ENCODE measurements at regions not wholly inside any gene's neighbourhood (a gene's known extent, or its start where the extent isn't known, plus 50 kb on each side); places are given as distances from the start of the nearest gene placed in this dataset.
A peak's percentile ranks its signal among the peaks of the same experiment; 100 is the strongest.
"Not testable (repeated sequence)": the region's sequence is repeated elsewhere in the genome, so short reads cannot be mapped to it uniquely, and the experiment has no call there.

DNA sequence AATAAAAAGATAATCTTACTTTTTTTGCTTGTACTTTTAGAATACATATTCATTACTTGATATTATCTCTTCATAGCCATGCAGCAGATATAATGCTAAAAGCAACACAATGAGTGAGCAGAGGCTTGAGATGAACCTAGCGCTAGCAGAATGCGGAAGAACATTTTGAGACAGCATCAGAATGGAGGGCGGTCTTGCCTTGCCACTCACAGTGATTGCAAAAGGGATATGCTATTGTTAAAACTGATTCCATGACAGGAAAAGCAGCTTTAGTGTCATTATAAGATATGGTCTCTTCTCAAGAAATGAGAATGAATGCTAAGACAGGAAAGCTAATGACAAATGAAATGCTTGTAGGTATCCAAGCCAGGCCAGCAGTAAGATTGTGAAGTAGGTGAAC is 200.0 kb upstream of the GJE1 start:
- Histone ChIP-seq H2AFZ (ENCODE audit: low read depth, low read length) (no peak overlapping the region), H3K9me3 (ENCODE audit: low read length) (no peaks in the 10 kb centered on the region), H3K27ac (ENCODE audit: low read length) (peak overlapping the region; percentile 58), H3K4me2 (ENCODE audit: low read length) (no peak overlapping the region), H3K9me2 (ENCODE audit: insufficient read depth, low read length) (no peaks in the 10 kb centered on the region), H4K20me1 (ENCODE audit: insufficient read depth) (no peaks in the 10 kb centered on the region), H3K4me3 (ENCODE audit: low read length) (no peak overlapping the region), H3F3A (ENCODE audit: insufficient read depth, low read length, poor library complexity, severe bottlenecking) (no peaks in the 10 kb centered on the region), H3K36me3 (ENCODE audit: insufficient read depth, low read length) (no peaks in the 10 kb centered on the region), H3K27me3 (ENCODE audit: insufficient read depth, low read depth, low read length) (no peaks in the 10 kb centered on the region), H3K79me2 (replicated peaks; ENCODE audit: insufficient read depth, low read length) (no peaks in the 10 kb centered on the region), H3K9ac (ENCODE audit: low read length) (no peak overlapping the region)
- TF ChIP-seq, protein P1, sequence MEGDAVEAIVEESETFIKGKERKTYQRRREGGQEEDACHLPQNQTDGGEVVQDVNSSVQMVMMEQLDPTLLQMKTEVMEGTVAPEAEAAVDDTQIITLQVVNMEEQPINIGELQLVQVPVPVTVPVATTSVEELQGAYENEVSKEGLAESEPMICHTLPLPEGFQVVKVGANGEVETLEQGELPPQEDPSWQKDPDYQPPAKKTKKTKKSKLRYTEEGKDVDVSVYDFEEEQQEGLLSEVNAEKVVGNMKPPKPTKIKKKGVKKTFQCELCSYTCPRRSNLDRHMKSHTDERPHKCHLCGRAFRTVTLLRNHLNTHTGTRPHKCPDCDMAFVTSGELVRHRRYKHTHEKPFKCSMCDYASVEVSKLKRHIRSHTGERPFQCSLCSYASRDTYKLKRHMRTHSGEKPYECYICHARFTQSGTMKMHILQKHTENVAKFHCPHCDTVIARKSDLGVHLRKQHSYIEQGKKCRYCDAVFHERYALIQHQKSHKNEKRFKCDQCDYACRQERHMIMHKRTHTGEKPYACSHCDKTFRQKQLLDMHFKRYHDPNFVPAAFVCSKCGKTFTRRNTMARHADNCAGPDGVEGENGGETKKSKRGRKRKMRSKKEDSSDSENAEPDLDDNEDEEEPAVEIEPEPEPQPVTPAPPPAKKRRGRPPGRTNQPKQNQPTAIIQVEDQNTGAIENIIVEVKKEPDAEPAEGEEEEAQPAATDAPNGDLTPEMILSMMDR (IDR thresholded peaks at IDR 0.05; ENCODE audit: poor library complexity, severe bottlenecking) = no peak
- TF ChIP-seq POLR2AphosphoS5 (IDR thresholded peaks at IDR 0.05) (peak; percentile 74), EZH2 (IDR thresholded peaks at IDR 0.05; ENCODE audit: borderline replicate concordance, insufficient read depth, low read length, poor library complexity, severe bottlenecking) (no peak), MXI1 (conservative IDR thresholded peaks at IDR 0.05; ENCODE audit: poor library complexity, severe bottlenecking) (no peak), EP300 (conservative IDR thresholded peaks at IDR 0.05; ENCODE audit: poor library complexity, severe bottlenecking) (peak; percentile 97), TAF1 (IDR thresholded peaks at IDR 0.05; ENCODE audit: low read depth) (no peak), SMC3 (conservative IDR thresholded peaks at IDR 0.05; ENCODE audit: poor library complexity) (no peak)

- not testable (repeated sequence) for H3K9me2 ChIP-seq (ENCODE audit: insufficient read depth, low read length); H3F3A ChIP-seq (ENCODE audit: insufficient read depth, low read length, poor library complexity, severe bottlenecking); H3K4me3 ChIP-seq (ENCODE audit: low read length); H3K9ac ChIP-seq (ENCODE audit: low read length); H4K20me1 ChIP-seq (ENCODE audit: insufficient read depth); H3K4me2 ChIP-seq (ENCODE audit: low read length); H3K79me2 ChIP-seq (replicated peaks; ENCODE audit: insufficient read depth, low read length); H3K27me3 ChIP-seq (ENCODE audit: insufficient read depth, low read depth, low read length); H3K27ac ChIP-seq (ENCODE audit: low read length); H3K9me3 ChIP-seq (ENCODE audit: low read length); H3K36me3 ChIP-seq (ENCODE audit: insufficient read depth, low read length); H2AFZ ChIP-seq (ENCODE audit: low read depth, low read length)
These were observed 206.4 kb upstream of the GJE1 start for GRCh38 chr6:141926200-141926900.

DNA sequence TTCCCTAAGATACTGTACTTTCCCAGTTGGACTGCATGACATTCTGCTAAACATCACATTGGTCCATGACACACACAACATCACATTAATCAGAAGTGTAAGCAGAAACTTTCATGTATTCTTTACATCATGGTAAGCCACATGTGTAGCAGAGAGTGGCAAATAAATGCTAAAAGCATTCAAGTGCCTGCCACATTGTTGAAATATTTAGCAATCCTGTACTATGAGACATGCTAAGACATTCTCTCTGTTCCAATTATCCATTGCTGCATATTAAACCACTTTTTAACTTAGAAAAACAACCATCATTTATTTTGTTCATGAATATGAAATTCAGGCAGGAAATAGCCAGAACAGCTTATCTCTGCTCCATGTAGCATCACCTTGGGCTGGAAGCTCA is 207.7 kb upstream of the GJE1 start:
- Histone ChIP-seq H3K27ac (ENCODE audit: low read length) (no peak overlapping the region), H3K36me3 (ENCODE audit: insufficient read depth, low read length) (no peaks in the 10 kb centered on the region), H3K4me3 (ENCODE audit: low read length) (no peak overlapping the region), H3K79me2 (replicated peaks; ENCODE audit: insufficient read depth, low read length) (no peaks in the 10 kb centered on the region), H3K9me3 (ENCODE audit: low read length) (no peaks in the 10 kb centered on the region), H3K27me3 (ENCODE audit: insufficient read depth, low read depth, low read length) (no peaks in the 10 kb centered on the region), H3K9ac (ENCODE audit: low read length) (no peak overlapping the region), H3F3A (ENCODE audit: insufficient read depth, low read length, poor library complexity, severe bottlenecking) (no peaks in the 10 kb centered on the region), H2AFZ (ENCODE audit: low read depth, low read length) (no peak overlapping the region), H3K4me2 (ENCODE audit: low read length) (no peak overlapping the region), H4K20me1 (ENCODE audit: insufficient read depth) (no peaks in the 10 kb centered on the region), H3K9me2 (ENCODE audit: insufficient read depth, low read length) (no peaks in the 10 kb centered on the region)
- TF ChIP-seq TAF1 (IDR thresholded peaks at IDR 0.05; ENCODE audit: low read depth) = no peak
- TF ChIP-seq EZH2 (IDR thresholded peaks at IDR 0.05; ENCODE audit: borderline replicate concordance, insufficient read depth, low read length, poor library complexity, severe bottlenecking) = no peak
- TF ChIP-seq, protein P2, sequence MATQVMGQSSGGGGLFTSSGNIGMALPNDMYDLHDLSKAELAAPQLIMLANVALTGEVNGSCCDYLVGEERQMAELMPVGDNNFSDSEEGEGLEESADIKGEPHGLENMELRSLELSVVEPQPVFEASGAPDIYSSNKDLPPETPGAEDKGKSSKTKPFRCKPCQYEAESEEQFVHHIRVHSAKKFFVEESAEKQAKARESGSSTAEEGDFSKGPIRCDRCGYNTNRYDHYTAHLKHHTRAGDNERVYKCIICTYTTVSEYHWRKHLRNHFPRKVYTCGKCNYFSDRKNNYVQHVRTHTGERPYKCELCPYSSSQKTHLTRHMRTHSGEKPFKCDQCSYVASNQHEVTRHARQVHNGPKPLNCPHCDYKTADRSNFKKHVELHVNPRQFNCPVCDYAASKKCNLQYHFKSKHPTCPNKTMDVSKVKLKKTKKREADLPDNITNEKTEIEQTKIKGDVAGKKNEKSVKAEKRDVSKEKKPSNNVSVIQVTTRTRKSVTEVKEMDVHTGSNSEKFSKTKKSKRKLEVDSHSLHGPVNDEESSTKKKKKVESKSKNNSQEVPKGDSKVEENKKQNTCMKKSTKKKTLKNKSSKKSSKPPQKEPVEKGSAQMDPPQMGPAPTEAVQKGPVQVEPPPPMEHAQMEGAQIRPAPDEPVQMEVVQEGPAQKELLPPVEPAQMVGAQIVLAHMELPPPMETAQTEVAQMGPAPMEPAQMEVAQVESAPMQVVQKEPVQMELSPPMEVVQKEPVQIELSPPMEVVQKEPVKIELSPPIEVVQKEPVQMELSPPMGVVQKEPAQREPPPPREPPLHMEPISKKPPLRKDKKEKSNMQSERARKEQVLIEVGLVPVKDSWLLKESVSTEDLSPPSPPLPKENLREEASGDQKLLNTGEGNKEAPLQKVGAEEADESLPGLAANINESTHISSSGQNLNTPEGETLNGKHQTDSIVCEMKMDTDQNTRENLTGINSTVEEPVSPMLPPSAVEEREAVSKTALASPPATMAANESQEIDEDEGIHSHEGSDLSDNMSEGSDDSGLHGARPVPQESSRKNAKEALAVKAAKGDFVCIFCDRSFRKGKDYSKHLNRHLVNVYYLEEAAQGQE (IDR thresholded peaks at IDR 0.05; ENCODE audit: borderline replicate concordance) = no peak
- TF ChIP-seq, protein P1 (IDR thresholded peaks at IDR 0.05; ENCODE audit: poor library complexity, severe bottlenecking) = no peak
- no peak for TF ChIP-seq MXI1 (conservative IDR thresholded peaks at IDR 0.05; ENCODE audit: poor library complexity, severe bottlenecking)
- no peak for TF ChIP-seq RAD21 (conservative IDR thresholded peaks at IDR 0.05)
- no peak for TF ChIP-seq POLR2AphosphoS5 (IDR thresholded peaks at IDR 0.05)
- TF ChIP-seq EP300 (conservative IDR thresholded peaks at IDR 0.05; ENCODE audit: poor library complexity, severe bottlenecking) = no peak
- no peak for TF ChIP-seq SMC3 (conservative IDR thresholded peaks at IDR 0.05; ENCODE audit: poor library complexity)

Data from neural cell (in vitro differentiated cells).